Activated T-helper 1 cell treated with anti-CD3 and anti-CD28 coated beads, Interleukin-12 subunit alpha, Interleukin-12 subunit beta, Interleukin-2, Interleukin-4 antibody, amounts not matched to agents 30 ng/mL and 10 ng/mL and 1 ng/mL, durations not matched to agents 14 hours and 24 hours and 36 hours (primary cell): ENCODE measurements at regions not wholly inside any gene's neighbourhood (a gene's known extent, or its start where the extent isn't known, plus 50 kb on each side); places are given as distances from the start of the nearest gene placed in this dataset.

Source experiments
- DNase-seq: peaks from one replicate; pipeline ENCODE4 v3.0.0; 2021; ENCODE audit warnings: low spot score
- H3K27ac Mint-ChIP-seq: one replicate; pipeline ENCODE4 v1.8.0; 2021; ENCODE audit warnings: mild to moderate bottlenecking, mixed read lengths
- H3K27me3 Mint-ChIP-seq: one replicate; pipeline ENCODE4 v1.8.0; 2022; ENCODE audit warnings: mild to moderate bottlenecking, moderate library complexity, mixed read lengths; ENCODE audit not compliant: insufficient read depth
- H3K36me3 Mint-ChIP-seq: one replicate; pipeline ENCODE4 v1.8.0; 2021; ENCODE audit warnings: low read depth, mixed read lengths
- H3K4me1 Mint-ChIP-seq: one replicate; pipeline ENCODE4 v1.8.0; 2021; ENCODE audit warnings: low read depth, mixed read lengths
- H3K4me3 Mint-ChIP-seq: one replicate; pipeline ENCODE4 v1.8.0; 2021; ENCODE audit warnings: mild to moderate bottlenecking, moderate library complexity, mixed read lengths
- H3K9me3 Mint-ChIP-seq: one replicate; pipeline ENCODE4 v1.8.0; 2021; ENCODE audit warnings: mixed read lengths
- intact Hi-C: fragments of 100-400 bp; cut with micrococcal nuclease; formaldehyde crosslinking; loops from one replicate; pipeline ENCODE4 v1.15.1; 2024

- Mint-ChIP-seq H3K36me3 (no peaks in the 10 kb centered on the region), H3K27ac (no peak overlapping the region), H3K4me3 (no peak overlapping the region), H3K4me1 (no peaks in the 10 kb centered on the region), H3K27me3 (no peaks in the 10 kb centered on the region), H3K9me3 (peaks cover 12% of the 10 kb centered on the region)
- intact Hi-C loops: no loop called here
- DNase-seq: no peak
These were observed 539.9 kb upstream of the CDH9 start for GRCh38 chr5:27578279-27578678.

- Mint-ChIP-seq H3K4me3 (no peak overlapping the region), H3K36me3 (no peaks in the 10 kb centered on the region), H3K27ac (no peak overlapping the region), H3K4me1 (no peaks in the 10 kb centered on the region), H3K27me3 (no peaks in the 10 kb centered on the region), H3K9me3 (no peaks in the 10 kb centered on the region)
- intact Hi-C loops: no loop called here
- no peak for DNase-seq
These were observed 533.3 kb upstream of the CDH9 start for GRCh38 chr5:27571681-27572080.

- Mint-ChIP-seq H3K36me3 (no peaks in the 10 kb centered on the region), H3K27me3 (no peaks in the 10 kb centered on the region), H3K4me3 (no peak overlapping the region), H3K27ac (no peak overlapping the region), H3K4me1 (no peaks in the 10 kb centered on the region), H3K9me3 (no peaks in the 10 kb centered on the region)
- DNase-seq: no peak
- intact Hi-C loops: no loop called here
These were observed 530.4 kb upstream of the CDH9 start for GRCh38 chr5:27568811-27569210.

DNA sequence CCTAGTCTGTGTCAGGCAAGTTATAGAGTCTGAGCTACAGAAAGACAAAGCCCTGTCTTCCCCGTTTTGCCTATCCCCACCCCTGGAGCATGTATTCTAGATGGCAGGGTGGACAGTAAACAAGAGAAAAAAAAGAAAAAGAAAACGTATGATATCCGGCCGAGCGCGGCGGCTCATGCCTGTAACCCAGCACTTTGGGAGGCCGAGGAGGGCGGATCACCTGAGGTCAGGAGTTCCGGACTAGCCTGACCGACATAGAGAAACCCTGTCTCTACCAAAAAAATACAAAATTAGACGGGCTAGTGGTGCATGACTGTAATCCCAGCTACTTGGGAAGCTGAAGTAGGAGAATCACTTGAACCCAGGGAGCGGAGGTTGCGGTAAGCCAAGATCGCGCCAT is 523.0 kb upstream of the CDH9 start:
- Mint-ChIP-seq H3K9me3 (peaks cover 3% of the 10 kb centered on the region), H3K36me3 (no peaks in the 10 kb centered on the region), H3K4me1 (no peaks in the 10 kb centered on the region), H3K4me3 (no peak overlapping the region), H3K27me3 (no peaks in the 10 kb centered on the region), H3K27ac (no peak overlapping the region)
- no peak for DNase-seq
- intact Hi-C loops: no loop called here

DNA sequence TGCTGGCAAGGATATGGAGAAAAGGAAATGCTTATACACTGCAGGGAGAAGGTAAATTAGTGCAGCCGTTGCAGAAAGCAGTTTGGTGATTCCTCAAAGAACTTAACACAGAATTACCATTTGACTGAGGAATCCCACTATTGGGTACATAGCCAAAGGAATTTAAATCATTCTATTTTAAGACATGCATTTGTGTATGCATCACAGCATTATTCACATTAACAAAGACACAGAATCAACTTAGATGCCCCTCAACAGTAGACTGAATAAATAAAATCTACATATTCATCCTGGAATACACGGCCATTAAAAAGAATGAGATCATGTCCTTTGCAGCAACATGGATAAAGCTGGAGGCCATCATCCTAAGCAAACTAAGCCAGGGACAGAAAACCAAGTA is 510.1 kb upstream of the CDH9 start:
- peaks cover 15% of the 10 kb centered on the region for H3K9me3 Mint-ChIP-seq
- no peak overlapping the region for H3K4me3 Mint-ChIP-seq
- DNase-seq: no peak
- no peaks in the 10 kb centered on the region for H3K36me3 Mint-ChIP-seq
- intact Hi-C loops: no loop called here
- no peak overlapping the region for H3K27ac Mint-ChIP-seq
- H3K4me1 Mint-ChIP-seq: no peaks in the 10 kb centered on the region
- H3K27me3 Mint-ChIP-seq: no peaks in the 10 kb centered on the region

GRCh38 chr5:27535031-27535557 is 496.7 kb upstream of the CDH9 start:
- no peaks in the 10 kb centered on the region for H3K4me1 Mint-ChIP-seq
- no peaks in the 10 kb centered on the region for H3K36me3 Mint-ChIP-seq
- H3K9me3 Mint-ChIP-seq: peaks cover 6% of the 10 kb centered on the region
- intact Hi-C loops: no loop called here
- no peak overlapping the region for H3K4me3 Mint-ChIP-seq
- DNase-seq: no peak
- no peak overlapping the region for H3K27ac Mint-ChIP-seq
- no peaks in the 10 kb centered on the region for H3K27me3 Mint-ChIP-seq

DNA sequence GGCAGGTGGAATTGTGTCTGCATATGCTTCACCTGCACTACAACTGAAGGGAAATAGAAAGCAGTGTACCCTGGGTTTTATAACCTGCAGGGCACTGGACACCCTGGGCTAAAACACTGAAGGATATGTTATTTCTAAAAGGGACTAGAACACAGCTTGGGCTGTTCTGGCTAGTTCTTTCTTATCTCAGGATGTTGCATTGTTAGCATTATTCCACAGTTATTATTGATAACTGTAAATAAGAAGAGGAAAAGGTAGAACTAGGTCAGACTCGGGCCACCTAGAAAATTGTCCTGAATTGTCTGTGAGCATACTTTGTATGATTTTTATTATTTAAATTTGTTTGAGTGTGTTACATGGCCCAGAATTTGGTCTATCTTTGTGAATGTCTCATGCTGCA is 493.9 kb upstream of the CDH9 start:
- Mint-ChIP-seq H3K27ac (no peak overlapping the region), H3K36me3 (no peaks in the 10 kb centered on the region), H3K27me3 (no peaks in the 10 kb centered on the region), H3K4me1 (no peaks in the 10 kb centered on the region), H3K9me3 (peaks cover 10% of the 10 kb centered on the region), H3K4me3 (no peak overlapping the region)
- DNase-seq: no peak
- intact Hi-C loops: no loop called here

DNA sequence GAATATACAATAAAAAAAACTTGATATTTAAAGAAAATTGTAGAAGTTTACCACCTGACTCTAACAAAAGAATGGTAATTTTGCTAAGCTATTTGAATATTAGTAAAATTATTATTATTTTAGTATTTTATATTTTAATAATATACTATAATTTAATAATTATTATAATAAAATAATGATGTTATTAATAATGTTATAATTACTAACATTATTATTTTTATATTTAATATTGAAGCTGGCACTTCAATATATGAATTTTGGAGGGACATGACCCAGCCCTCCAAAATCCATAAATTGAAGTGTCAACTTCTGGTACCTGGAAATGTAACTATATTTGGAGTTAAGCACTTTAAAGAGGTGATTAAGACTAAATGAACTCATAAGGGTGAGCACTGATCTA is 486.1 kb upstream of the CDH9 start:
- DNase-seq: no peak
- Mint-ChIP-seq H3K27me3 (no peaks in the 10 kb centered on the region), H3K27ac (no peak overlapping the region), H3K4me3 (no peak overlapping the region), H3K4me1 (no peaks in the 10 kb centered on the region), H3K9me3 (peaks cover 20% of the 10 kb centered on the region), H3K36me3 (no peaks in the 10 kb centered on the region)
- intact Hi-C loops: no loop called here

DNA sequence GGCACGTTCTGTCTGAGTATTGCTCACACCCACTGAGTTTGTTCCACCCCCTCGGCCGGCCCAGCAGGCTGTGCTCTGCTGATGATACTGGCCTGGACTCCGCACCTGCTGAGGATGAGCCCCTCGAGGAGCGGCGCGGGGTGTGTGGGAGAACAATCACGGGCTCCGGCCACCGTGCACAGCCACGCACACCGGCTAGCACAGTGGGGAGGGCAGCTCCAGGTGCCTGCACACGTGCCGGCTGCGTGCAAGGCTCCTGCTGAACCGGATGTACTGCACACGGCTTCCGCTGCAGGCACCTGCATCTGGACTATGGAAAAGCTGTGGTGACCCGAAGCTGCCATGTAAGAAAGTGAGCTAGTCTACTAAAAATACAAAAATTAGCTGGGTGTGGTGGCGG is 485.2 kb upstream of the CDH9 start:
- Mint-ChIP-seq H3K27me3 (no peaks in the 10 kb centered on the region), H3K36me3 (no peaks in the 10 kb centered on the region), H3K9me3 (peaks cover 24% of the 10 kb centered on the region), H3K4me3 (no peak overlapping the region), H3K27ac (no peak overlapping the region), H3K4me1 (no peaks in the 10 kb centered on the region)
- intact Hi-C loops: no loop called here
- DNase-seq: no peak

DNA sequence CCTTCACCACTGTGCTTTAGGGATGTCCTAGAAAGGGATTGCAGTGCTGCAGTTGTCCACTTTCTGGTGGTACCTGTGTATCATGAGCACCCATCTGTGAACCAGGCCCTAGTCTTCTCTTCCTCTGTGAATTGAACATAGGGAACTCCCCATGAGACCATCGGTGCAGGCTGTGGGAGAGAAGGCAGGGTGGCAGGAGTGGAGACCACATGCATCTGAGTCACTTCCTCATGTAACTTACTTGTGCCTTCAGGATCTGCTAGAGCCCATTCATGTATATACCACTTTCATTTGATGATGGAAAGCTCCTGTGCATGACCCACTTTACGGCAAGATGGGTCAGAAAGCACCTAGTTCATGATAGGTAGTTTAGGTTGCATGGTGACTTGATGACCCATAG is 478.1 kb upstream of the CDH9 start:
- H3K9me3 Mint-ChIP-seq: peaks cover 39% of the 10 kb centered on the region
- H3K36me3 Mint-ChIP-seq: no peaks in the 10 kb centered on the region
- no peaks in the 10 kb centered on the region for H3K4me1 Mint-ChIP-seq
- no peaks in the 10 kb centered on the region for H3K27me3 Mint-ChIP-seq
- H3K4me3 Mint-ChIP-seq: no peak overlapping the region
- intact Hi-C loops: no loop called here
- H3K27ac Mint-ChIP-seq: no peak overlapping the region
- DNase-seq: no peak

GRCh38 chr5:27511061-27511460 is 472.7 kb upstream of the CDH9 start:
- peaks cover 23% of the 10 kb centered on the region for H3K9me3 Mint-ChIP-seq
- H3K4me1 Mint-ChIP-seq: no peaks in the 10 kb centered on the region
- no peak overlapping the region for H3K4me3 Mint-ChIP-seq
- no peak for DNase-seq
- H3K36me3 Mint-ChIP-seq: no peaks in the 10 kb centered on the region
- no peak overlapping the region for H3K27ac Mint-ChIP-seq
- no peaks in the 10 kb centered on the region for H3K27me3 Mint-ChIP-seq
- intact Hi-C loops: no loop called here

DNA sequence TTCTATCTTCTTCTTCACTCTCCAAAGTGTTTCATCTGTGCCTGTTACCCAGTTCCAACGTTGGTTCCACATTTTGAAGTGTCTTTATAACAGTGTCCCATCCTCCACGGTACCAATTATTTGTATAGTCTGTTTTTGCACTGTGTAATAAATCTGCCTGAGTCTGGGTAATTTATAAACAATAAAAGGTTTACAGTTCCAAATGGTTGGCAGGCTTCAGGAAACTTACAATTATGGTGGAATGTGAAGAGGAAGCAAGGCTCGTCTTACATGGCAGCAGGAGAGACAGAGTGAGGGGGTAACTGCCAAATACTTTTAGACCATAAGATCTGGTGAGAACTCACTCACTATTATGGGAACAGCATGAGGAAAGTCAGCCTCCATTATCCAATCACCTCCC is 465.4 kb upstream of the CDH9 start:
- no peaks in the 10 kb centered on the region for H3K27me3 Mint-ChIP-seq
- intact Hi-C loops: no loop called here
- H3K9me3 Mint-ChIP-seq: peaks cover 14% of the 10 kb centered on the region
- no peak for DNase-seq
- no peak overlapping the region for H3K4me3 Mint-ChIP-seq
- no peaks in the 10 kb centered on the region for H3K36me3 Mint-ChIP-seq
- H3K4me1 Mint-ChIP-seq: no peaks in the 10 kb centered on the region
- no peak overlapping the region for H3K27ac Mint-ChIP-seq

DNA sequence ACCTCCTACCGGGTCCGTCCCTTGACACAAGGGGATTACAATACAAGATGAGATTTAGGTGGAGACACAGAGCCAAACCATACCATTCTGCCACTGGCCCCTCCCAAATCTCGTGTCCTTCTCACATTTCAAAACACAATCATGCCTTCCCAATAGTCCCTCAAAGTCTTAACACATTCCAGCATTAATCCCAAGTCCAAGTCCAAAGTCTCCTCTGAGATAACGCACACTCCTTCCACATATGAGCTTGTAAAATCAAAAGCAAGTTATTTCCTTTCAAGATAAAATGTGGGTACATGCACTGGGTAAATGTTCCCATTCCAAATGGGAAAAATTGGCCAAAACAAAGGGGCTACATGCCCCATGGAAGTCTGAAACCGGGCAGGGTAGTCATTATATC is 463.9 kb upstream of the CDH9 start:
- Mint-ChIP-seq H3K9me3 (peaks cover 14% of the 10 kb centered on the region), H3K4me3 (no peak overlapping the region), H3K27me3 (no peaks in the 10 kb centered on the region), H3K4me1 (no peaks in the 10 kb centered on the region), H3K27ac (no peak overlapping the region), H3K36me3 (no peaks in the 10 kb centered on the region)
- no peak for DNase-seq
- intact Hi-C loops: no loop called here

- Mint-ChIP-seq H3K4me1 (no peaks in the 10 kb centered on the region), H3K9me3 (peaks cover 10% of the 10 kb centered on the region), H3K27ac (no peak overlapping the region), H3K4me3 (no peak overlapping the region), H3K36me3 (no peaks in the 10 kb centered on the region), H3K27me3 (no peaks in the 10 kb centered on the region)
- intact Hi-C loops: no loop called here
- DNase-seq: no peak
These were observed 459.1 kb upstream of the CDH9 start for GRCh38 chr5:27497491-27497890.
